VCaP (cell line): ENCODE measurements at regions not wholly inside any gene's neighbourhood (a gene's known extent, or its start where the extent isn't known, plus 50 kb on each side); places are given as distances from the start of the nearest gene placed in this dataset.

ENCODE experiments used
- H3K27ac ChIP-seq: fragments of 450-650 bp; 2 replicates; pipeline ENCODE4 v1.5.1; 2017
- TF ChIP-seq, protein P1 (sequence below): fragments of 450-650 bp; conservative IDR thresholded peaks from 2 replicates; pipeline ENCODE4 v1.5.1; 2017; ENCODE audit warnings: mild to moderate bottlenecking, moderate library complexity

GRCh38 chr6:133047065-133047665 lies 194.0 kb upstream of the EYA4 start:
- TF ChIP-seq, protein P1, sequence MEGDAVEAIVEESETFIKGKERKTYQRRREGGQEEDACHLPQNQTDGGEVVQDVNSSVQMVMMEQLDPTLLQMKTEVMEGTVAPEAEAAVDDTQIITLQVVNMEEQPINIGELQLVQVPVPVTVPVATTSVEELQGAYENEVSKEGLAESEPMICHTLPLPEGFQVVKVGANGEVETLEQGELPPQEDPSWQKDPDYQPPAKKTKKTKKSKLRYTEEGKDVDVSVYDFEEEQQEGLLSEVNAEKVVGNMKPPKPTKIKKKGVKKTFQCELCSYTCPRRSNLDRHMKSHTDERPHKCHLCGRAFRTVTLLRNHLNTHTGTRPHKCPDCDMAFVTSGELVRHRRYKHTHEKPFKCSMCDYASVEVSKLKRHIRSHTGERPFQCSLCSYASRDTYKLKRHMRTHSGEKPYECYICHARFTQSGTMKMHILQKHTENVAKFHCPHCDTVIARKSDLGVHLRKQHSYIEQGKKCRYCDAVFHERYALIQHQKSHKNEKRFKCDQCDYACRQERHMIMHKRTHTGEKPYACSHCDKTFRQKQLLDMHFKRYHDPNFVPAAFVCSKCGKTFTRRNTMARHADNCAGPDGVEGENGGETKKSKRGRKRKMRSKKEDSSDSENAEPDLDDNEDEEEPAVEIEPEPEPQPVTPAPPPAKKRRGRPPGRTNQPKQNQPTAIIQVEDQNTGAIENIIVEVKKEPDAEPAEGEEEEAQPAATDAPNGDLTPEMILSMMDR = no peak

DNA sequence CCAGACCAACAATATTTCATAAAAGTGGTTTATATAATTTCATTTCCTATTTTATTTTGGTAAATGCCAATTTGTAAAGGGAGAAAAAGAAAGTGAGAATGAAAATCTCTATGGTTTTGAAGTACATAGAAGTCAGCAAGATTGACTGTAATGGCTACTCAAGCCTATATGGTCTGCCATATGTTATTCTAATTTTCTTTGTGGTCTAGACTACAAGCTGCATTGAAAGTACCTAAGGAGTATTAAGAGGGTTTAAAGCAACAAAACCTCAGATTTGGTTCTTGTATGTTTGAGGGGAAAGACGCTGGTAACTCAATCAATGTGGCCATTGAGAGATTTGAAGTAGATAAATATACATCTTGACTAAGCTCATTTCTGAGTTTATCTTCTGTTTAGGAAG lies 193.5 kb upstream of the EYA4 start:
- H3K27ac ChIP-seq = no peak overlapping the region
- TF ChIP-seq, protein P1 = no peak

More at GRCh38 chr6:133047065-133047665, 194.0 kb upstream of the EYA4 start:
- H3K27ac ChIP-seq = no peak overlapping the region

GRCh38 chr6:133051240-133051639 lies 189.9 kb upstream of the EYA4 start:
- H3K27ac ChIP-seq = no peak overlapping the region
- TF ChIP-seq, protein P1 = no peak

DNA sequence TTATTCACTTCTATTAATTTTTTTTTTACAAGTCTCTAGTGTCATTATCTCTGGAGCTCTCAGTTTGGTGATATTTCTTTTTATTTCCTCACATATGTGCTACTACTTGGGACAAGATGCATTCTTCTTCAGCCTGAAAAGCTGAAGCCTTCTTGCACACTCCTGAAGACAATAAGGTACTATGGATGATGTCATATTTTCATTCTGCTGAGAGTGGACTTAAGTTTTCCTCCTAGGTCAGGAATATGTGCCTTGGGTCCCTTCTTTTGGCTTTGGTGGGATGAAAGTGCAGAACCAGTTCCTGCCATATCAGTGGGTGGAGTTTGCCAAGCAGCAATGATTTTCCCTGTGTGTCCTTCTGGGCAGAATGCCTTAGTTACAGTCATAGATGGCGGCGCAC lies 188.7 kb upstream of the EYA4 start:
- H3K27ac ChIP-seq = no peak overlapping the region
- TF ChIP-seq, protein P1 = no peak

GRCh38 chr6:133055441-133055966 lies 185.7 kb upstream of the EYA4 start:
- no peak overlapping the region for H3K27ac ChIP-seq
- TF ChIP-seq, protein P1 = no peak

GRCh38 chr6:133057352-133057751 lies 183.8 kb upstream of the EYA4 start:
- no peak overlapping the region for H3K27ac ChIP-seq
- TF ChIP-seq, protein P1 = no peak

DNA sequence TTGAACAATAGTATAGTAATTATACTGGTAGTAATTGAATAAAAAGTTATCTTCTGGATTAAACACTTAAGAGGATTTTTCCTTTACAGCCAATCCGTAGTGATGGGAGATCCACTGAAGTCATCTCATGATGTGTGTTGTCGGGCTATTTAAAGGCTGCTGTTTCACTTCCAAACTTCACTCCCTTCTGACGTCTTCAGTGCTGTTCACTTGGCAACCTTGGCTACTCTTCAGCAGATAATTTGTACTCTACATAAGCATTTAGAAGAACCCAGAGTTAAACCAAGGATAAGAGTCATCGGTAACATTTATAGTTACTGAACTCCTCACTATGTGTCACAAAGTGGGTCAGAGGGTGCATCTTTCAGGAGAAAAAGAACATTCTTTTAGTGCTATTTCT lies 179.1 kb upstream of the EYA4 start:
- TF ChIP-seq, protein P1 = no peak
- no peak overlapping the region for H3K27ac ChIP-seq
